Tibial artery (tissue), 4 donors: ENCODE measurements at regions not wholly inside any gene's neighbourhood (a gene's known extent, or its start where the extent isn't known, plus 50 kb on each side); places are given as distances from the start of the nearest gene placed in this dataset.
"Not testable (repeated sequence)": the region's sequence is repeated elsewhere in the genome, so short reads cannot be mapped to it uniquely, and the experiment has no call there.

Experiments
- DNase-seq, 2 donors: peaks; one replicate each; pipeline ENCODE4 v3.0.0-alpha.2; 2019
- H3K27ac ChIP-seq, 2 donors: fragments of 200-600 bp; sonication (generic) in 1 of 2; 1 replicate in 1 of 2; 2 replicates in 1 of 2; pipeline ENCODE4 v1.5.1; 2018 to 2019; ENCODE audit warnings: mild to moderate bottlenecking in 1 of 2
- H3K27me3 ChIP-seq, 2 donors: fragments of 200-600 bp; sonication (generic) in 1 of 2; one replicate each; pipeline versions ENCODE4 v1.5.1 to v1.6.0; 2016 to 2019
- H3K36me3 ChIP-seq, 3 donors: fragments of 200-600 bp; sonication (generic) in 2 of 3; one replicate each; pipeline ENCODE4 v1.5.1; 2016 to 2019; ENCODE audit warnings: mild to moderate bottlenecking in 2 of 3
- H3K4me1 ChIP-seq, 4 donors: fragments of 200-600 bp; sonication (generic) in 2 of 4; 1 replicate in 3 of 4; 2 replicates in 1 of 4; pipeline ENCODE4 v1.5.1; 2016 to 2019
- H3K4me3 ChIP-seq, 2 donors: fragments of 200-600 bp; sonication (generic) in 1 of 2; 1 replicate in 1 of 2; 2 replicates in 1 of 2; pipeline ENCODE4 v1.5.1; 2018 to 2019; ENCODE audit warnings: mild to moderate bottlenecking in 2 of 2
- H3K9me3 ChIP-seq, 3 donors: fragments of 200-600 bp; sonication (generic) in 1 of 3; one replicate each; pipeline ENCODE4 v1.5.1; 2016 to 2019
- intact Hi-C: fragments of 100-400 bp; cut with DNase I; formaldehyde crosslinking; loops from one replicate; pipeline ENCODE4 v1.15.0; 2023; ENCODE audit warnings: low total_unique reads
- TF ChIP-seq, protein P1 (sequence below), 2 experiments: fragments of 200-600 bp in 1 of 2; fragments of 450-650 bp in 1 of 2; IDR thresholded peaks; one replicate each; pipeline ENCODE4 v1.5.1; 2017 to 2019; ENCODE audit warnings: antibody characterized with exemption in 2 of 2, mild to moderate bottlenecking in 1 of 2, moderate library complexity in 1 of 2

DNA sequence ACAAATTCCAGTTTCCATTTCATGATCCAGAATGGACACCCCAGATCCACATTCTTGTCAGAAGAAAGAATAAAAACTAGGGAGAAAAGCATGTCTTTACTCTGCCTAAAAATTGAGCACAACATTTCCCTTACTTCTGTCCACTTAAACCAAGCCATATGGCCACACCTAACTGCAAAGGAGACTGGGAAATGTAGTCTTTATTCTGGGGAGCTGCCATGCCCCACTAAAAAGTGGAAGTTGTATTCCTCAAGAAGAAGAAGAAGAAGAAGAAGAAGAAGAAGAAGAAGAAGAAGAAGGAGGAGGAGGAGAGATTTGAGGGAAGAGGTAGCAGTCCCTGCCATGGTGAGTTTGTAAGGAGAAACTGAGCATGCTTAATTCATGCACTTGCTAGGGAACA, 84.5 kb downstream of the GPR65 start:
- no peak for DNase-seq
- no peaks in the 10 kb centered on the region for H3K36me3 ChIP-seq
- no peaks in the 10 kb centered on the region for H3K9me3 ChIP-seq
- H3K27me3 ChIP-seq: no peaks in the 10 kb centered on the region
- TF ChIP-seq, protein P1, sequence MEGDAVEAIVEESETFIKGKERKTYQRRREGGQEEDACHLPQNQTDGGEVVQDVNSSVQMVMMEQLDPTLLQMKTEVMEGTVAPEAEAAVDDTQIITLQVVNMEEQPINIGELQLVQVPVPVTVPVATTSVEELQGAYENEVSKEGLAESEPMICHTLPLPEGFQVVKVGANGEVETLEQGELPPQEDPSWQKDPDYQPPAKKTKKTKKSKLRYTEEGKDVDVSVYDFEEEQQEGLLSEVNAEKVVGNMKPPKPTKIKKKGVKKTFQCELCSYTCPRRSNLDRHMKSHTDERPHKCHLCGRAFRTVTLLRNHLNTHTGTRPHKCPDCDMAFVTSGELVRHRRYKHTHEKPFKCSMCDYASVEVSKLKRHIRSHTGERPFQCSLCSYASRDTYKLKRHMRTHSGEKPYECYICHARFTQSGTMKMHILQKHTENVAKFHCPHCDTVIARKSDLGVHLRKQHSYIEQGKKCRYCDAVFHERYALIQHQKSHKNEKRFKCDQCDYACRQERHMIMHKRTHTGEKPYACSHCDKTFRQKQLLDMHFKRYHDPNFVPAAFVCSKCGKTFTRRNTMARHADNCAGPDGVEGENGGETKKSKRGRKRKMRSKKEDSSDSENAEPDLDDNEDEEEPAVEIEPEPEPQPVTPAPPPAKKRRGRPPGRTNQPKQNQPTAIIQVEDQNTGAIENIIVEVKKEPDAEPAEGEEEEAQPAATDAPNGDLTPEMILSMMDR (IDR thresholded peaks at IDR 0.05): no peak
- H3K4me1 ChIP-seq: no peaks in the 10 kb centered on the region
- no peak overlapping the region for H3K27ac ChIP-seq
- intact Hi-C loops: no loop called here
- no peak overlapping the region for H3K4me3 ChIP-seq

DNA sequence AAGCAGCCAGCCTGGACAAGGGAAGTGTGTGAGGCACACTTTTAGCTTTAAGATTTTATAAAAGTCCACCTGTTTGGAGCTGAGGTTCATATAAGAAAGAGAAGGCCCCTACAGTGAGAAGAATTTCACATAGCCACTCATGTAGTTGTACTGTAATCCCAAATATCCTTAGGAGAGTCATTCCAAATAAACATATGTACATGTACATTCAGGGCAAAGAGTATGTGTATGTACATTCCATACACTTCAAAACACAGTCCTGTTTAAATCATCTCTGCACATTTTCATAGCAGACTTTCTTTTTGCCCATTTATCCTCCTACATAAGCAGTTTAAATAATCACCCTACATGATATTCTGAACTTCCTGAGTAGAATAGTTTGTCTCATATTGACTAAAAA, 87.6 kb downstream of the GPR65 start:
- DNase-seq: no peak
- intact Hi-C loops: no loop called here
- Histone ChIP-seq H3K4me1 (no peaks in the 10 kb centered on the region), H3K9me3 (no peaks in the 10 kb centered on the region), H3K27me3 (no peaks in the 10 kb centered on the region), H3K27ac (no peak overlapping the region), H3K4me3 (no peak overlapping the region), H3K36me3 (no peaks in the 10 kb centered on the region)
- TF ChIP-seq, protein P1 (IDR thresholded peaks at IDR 0.05): no peak

DNA sequence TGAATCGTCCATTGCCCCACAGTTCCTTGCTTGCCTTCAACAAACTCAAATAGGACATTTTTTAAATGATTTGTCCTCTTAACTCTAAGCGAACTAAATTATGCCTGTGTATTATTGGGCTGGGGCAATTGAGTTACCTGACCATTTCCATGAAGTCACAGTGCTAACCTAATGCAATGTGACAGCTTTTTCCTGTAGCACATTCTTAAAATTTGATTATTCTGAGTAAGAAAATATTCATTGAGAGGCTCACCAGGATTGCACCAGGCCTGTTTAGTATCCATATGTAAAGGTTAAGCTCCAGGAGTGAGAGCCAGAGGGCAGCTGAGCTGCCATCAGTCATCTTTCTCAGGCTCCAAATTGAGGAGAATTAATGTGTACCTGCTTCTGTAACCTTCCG, 90.9 kb downstream of the GPR65 start:
- intact Hi-C loops: no loop called here
- Histone ChIP-seq H3K27me3 (no peaks in the 10 kb centered on the region), H3K27ac (no peak overlapping the region), H3K36me3 (no peaks in the 10 kb centered on the region), H3K4me1 (no peaks in the 10 kb centered on the region), H3K4me3 (no peak overlapping the region), H3K9me3 (no peaks in the 10 kb centered on the region)
- no peak for DNase-seq
- TF ChIP-seq, protein P1 (IDR thresholded peaks at IDR 0.05): no peak

DNA sequence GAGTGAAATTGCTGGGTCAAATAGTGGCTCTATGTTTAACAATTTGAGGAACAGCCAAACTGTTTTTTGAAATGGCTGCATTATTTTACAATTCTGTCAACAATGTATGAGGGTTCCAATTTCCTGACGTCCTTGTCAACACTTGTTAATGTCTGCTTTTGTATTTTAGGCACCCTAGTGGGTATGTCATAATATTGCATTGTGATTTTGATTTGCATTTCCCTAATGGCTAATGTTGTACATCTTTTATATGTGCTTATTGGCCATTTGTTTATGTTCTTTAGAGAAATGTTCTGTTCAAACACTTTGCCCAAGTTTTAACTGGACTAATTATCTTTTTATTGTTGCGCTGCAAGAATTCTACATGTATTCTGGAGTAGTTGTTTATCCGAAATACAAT, 93.2 kb downstream of the GPR65 start:
- Histone ChIP-seq H3K4me1 (no peaks in the 10 kb centered on the region), H3K27ac (no peak overlapping the region), H3K36me3 (no peaks in the 10 kb centered on the region), H3K4me3 (no peak overlapping the region), H3K9me3 (no peaks in the 10 kb centered on the region), H3K27me3 (no peaks in the 10 kb centered on the region)
- intact Hi-C loops: no loop called here
- DNase-seq: no peak
- TF ChIP-seq, protein P1 (IDR thresholded peaks at IDR 0.05): no peak

DNA sequence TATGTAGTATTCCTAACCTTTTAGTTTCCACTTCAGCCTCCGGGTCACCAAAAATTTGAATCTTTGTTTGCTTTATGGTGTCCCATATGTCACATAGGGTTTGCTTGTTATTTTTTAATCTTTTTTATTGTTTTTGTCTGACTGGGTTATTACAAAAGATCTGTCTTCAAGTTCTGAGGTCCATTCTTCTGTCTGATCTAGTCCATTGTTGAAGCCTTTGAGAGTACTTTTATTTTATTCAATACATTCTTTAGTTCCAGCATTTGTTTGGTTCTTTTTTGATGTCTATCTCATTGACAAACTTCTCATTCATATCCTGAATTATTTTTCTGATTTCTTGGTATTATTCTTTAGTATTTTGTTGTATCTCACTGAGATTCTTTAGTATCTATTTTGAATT, 99.8 kb downstream of the GPR65 start:
- Histone ChIP-seq H3K4me3 (no peak overlapping the region), H3K4me1 (no peaks in the 10 kb centered on the region), H3K27ac (no peak overlapping the region), H3K27me3 (no peaks in the 10 kb centered on the region), H3K36me3 (no peaks in the 10 kb centered on the region), H3K9me3 (no peaks in the 10 kb centered on the region)
- intact Hi-C loops: no loop called here
- TF ChIP-seq, protein P1 (IDR thresholded peaks at IDR 0.05): no peak
- no peak for DNase-seq

DNA sequence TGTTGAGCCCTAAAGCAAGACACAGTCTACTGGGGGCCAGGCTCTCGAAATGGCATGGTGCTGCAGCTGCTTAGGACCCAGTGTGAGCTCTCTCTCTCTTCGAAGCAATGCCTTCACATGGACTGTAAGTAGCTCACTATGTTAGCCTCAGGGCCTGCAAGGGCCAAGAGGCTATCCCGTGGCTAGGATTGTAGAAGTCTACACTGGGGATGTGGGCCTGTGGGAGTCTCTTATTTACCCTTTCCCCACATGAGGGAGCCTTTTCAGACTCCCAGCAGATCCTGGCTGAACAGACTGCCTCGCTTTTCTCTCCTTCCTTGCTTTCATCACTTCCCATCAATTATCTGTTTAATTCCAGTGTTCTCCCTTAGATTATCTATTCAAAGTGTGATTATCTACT, 101.4 kb downstream of the GPR65 start:
- Histone ChIP-seq H3K36me3 (no peaks in the 10 kb centered on the region), H3K27ac (no peak overlapping the region), H3K27me3 (no peaks in the 10 kb centered on the region), H3K4me3 (no peak overlapping the region), H3K4me1 (no peaks in the 10 kb centered on the region), H3K9me3 (no peaks in the 10 kb centered on the region)
- DNase-seq: no peak
- intact Hi-C loops: no loop called here
- TF ChIP-seq, protein P1 (IDR thresholded peaks at IDR 0.05): no peak

DNA sequence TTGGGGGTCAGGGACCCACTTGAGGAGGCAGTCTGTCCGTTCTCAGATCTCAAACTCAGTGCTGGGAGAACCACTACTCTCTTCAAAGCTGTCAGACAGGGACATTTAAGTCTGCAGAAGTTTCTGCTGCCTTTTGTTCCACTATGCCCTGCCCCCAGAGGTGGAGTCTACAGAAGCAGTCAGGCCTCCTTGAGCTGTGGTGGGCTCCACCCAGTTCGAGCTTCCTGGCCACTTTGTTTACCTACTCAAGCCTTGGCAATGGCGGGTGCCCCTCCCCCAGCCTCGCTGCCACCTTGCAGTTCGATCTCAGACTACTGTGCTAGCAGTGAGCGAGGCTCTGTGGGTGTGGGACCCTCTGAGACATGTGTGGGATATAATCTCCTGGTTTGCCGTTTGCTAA, 122.7 kb downstream of the GPR65 start:
- DNase-seq, H3K27ac ChIP-seq, H3K36me3 ChIP-seq, H3K4me3 ChIP-seq, H3K27me3 ChIP-seq, H3K9me3 ChIP-seq, intact Hi-C loops: not testable (repeated sequence)
- H3K4me1 ChIP-seq: peaks cover 0 to 17% (median 7%) of the 10 kb centered on the region in 4 donors
